Naive B cell (primary cell): ENCODE measurements at regions not wholly inside any gene's neighbourhood (a gene's known extent, or its start where the extent isn't known, plus 50 kb on each side); places are given as distances from the start of the nearest gene placed in this dataset.

Experiments
- ATAC-seq, 2 donors: fragments of 150-1000 bp; cut with Tn5 transposase; 2 replicates each; pipeline ENCODE4 v1.10.0; 2021; ENCODE audit warnings: low read depth in 2 of 2, mild to moderate bottlenecking in 2 of 2, moderate library complexity in 2 of 2
- DNase-seq: peaks from one replicate; pipeline ENCODE4 v3.0.0; 2022
- H3K27ac Mint-ChIP-seq, 6 donors: one replicate each; pipeline ENCODE4 v1.8.0; 2020 to 2022; ENCODE audit warnings: mild to moderate bottlenecking in 6 of 6, mixed read lengths in 6 of 6, moderate library complexity in 5 of 6, inconsistent platforms in 2 of 6
- H3K27me3 Mint-ChIP-seq, 3 donors: one replicate each; pipeline ENCODE4 v1.8.0; 2021 to 2022; ENCODE audit warnings: mixed read lengths in 3 of 3, mild to moderate bottlenecking in 1 of 3
- H3K36me3 Mint-ChIP-seq, 2 donors: one replicate each; pipeline ENCODE4 v1.8.0; 2020 to 2022; ENCODE audit warnings: mixed read lengths in 2 of 2, inconsistent platforms in 1 of 2, mild to moderate bottlenecking in 1 of 2
- H3K4me1 Mint-ChIP-seq, 3 donors: one replicate each; pipeline ENCODE4 v1.8.0; 2020 to 2022; ENCODE audit warnings: mixed read lengths in 3 of 3, inconsistent platforms in 1 of 3, mild to moderate bottlenecking in 1 of 3, moderate library complexity in 1 of 3
- H3K4me3 Mint-ChIP-seq, 8 donors: one replicate each; pipeline ENCODE4 v1.8.0; 2020 to 2022; ENCODE audit warnings: mild to moderate bottlenecking in 8 of 8, mixed read lengths in 8 of 8, moderate library complexity in 8 of 8, inconsistent platforms in 2 of 8
- H3K9me3 Mint-ChIP-seq, 7 donors: one replicate each; pipeline ENCODE4 v1.8.0; 2020 to 2022; ENCODE audit warnings: mixed read lengths in 7 of 7, mild to moderate bottlenecking in 5 of 7, inconsistent platforms in 2 of 7, moderate library complexity in 1 of 7

GRCh38 chr22:48700180-48700565 is 1127.5 kb downstream of the BRD1 start:
- no peak overlapping the region for H3K27ac Mint-ChIP-seq
- H3K4me3 Mint-ChIP-seq: no peak overlapping the region
- H3K9me3 Mint-ChIP-seq: no peaks in the 10 kb centered on the region
- H3K27me3 Mint-ChIP-seq: no peaks in the 10 kb centered on the region
- no peak for ATAC-seq
- no peaks in the 10 kb centered on the region for H3K4me1 Mint-ChIP-seq
- no peak for DNase-seq
- H3K36me3 Mint-ChIP-seq: no peaks in the 10 kb centered on the region

- H3K4me1 Mint-ChIP-seq: no peaks in the 10 kb centered on the region
- no peak overlapping the region for H3K27ac Mint-ChIP-seq
- no peak for DNase-seq
- no peak for ATAC-seq
- H3K9me3 Mint-ChIP-seq: no peaks in the 10 kb centered on the region
- no peaks in the 10 kb centered on the region for H3K36me3 Mint-ChIP-seq
- H3K27me3 Mint-ChIP-seq: no peaks in the 10 kb centered on the region
- H3K4me3 Mint-ChIP-seq: no peak overlapping the region
Measured at GRCh38 chr22:48699511-48699910, 1128.2 kb downstream of the BRD1 start.

- Mint-ChIP-seq H3K27ac (no peak overlapping the region), H3K27me3 (no peaks in the 10 kb centered on the region), H3K4me1 (no peaks in the 10 kb centered on the region), H3K9me3 (no peaks in the 10 kb centered on the region), H3K4me3 (no peak overlapping the region), H3K36me3 (no peaks in the 10 kb centered on the region)
- no peak for ATAC-seq
- DNase-seq: no peak
Measured at GRCh38 chr22:48698618-48699017, 1129.1 kb downstream of the BRD1 start.

GRCh38 chr22:48697694-48698276 is 1129.9 kb downstream of the BRD1 start:
- no peak overlapping the region for H3K27ac Mint-ChIP-seq
- H3K27me3 Mint-ChIP-seq: no peaks in the 10 kb centered on the region
- no peak for DNase-seq
- no peaks in the 10 kb centered on the region for H3K36me3 Mint-ChIP-seq
- no peaks in the 10 kb centered on the region for H3K4me1 Mint-ChIP-seq
- H3K9me3 Mint-ChIP-seq: no peaks in the 10 kb centered on the region
- ATAC-seq: no peak
- no peak overlapping the region for H3K4me3 Mint-ChIP-seq

- H3K4me1 Mint-ChIP-seq: no peaks in the 10 kb centered on the region
- H3K27me3 Mint-ChIP-seq: no peaks in the 10 kb centered on the region
- ATAC-seq: no peak
- no peak overlapping the region for H3K4me3 Mint-ChIP-seq
- H3K27ac Mint-ChIP-seq: no peak overlapping the region
- H3K9me3 Mint-ChIP-seq: no peaks in the 10 kb centered on the region
- DNase-seq: no peak
- H3K36me3 Mint-ChIP-seq: no peaks in the 10 kb centered on the region
Measured at GRCh38 chr22:48697223-48697622, 1130.5 kb downstream of the BRD1 start.

- no peaks in the 10 kb centered on the region for H3K36me3 Mint-ChIP-seq
- H3K4me3 Mint-ChIP-seq: no peak overlapping the region
- H3K27ac Mint-ChIP-seq: no peak overlapping the region
- ATAC-seq (no peak), DNase-seq (no peak)
- H3K9me3 Mint-ChIP-seq: no peaks in the 10 kb centered on the region
- H3K27me3 Mint-ChIP-seq: no peaks in the 10 kb centered on the region
- no peaks in the 10 kb centered on the region for H3K4me1 Mint-ChIP-seq
Measured at GRCh38 chr22:48696371-48696770, 1131.3 kb downstream of the BRD1 start.

- no peaks in the 10 kb centered on the region for H3K9me3 Mint-ChIP-seq
- no peak for DNase-seq
- H3K36me3 Mint-ChIP-seq: no peaks in the 10 kb centered on the region
- H3K27me3 Mint-ChIP-seq: peaks cover 0 to under 1% (median 0%) of the 10 kb centered on the region in 3 donors
- H3K4me1 Mint-ChIP-seq: no peaks in the 10 kb centered on the region
- ATAC-seq: no peak
- no peak overlapping the region for H3K4me3 Mint-ChIP-seq
- no peak overlapping the region for H3K27ac Mint-ChIP-seq
Measured at GRCh38 chr22:48695731-48696305, 1131.9 kb downstream of the BRD1 start.

- no peaks in the 10 kb centered on the region for H3K4me1 Mint-ChIP-seq
- no peak overlapping the region for H3K4me3 Mint-ChIP-seq
- no peak for ATAC-seq
- peaks cover 0 to 4% (median 0%) of the 10 kb centered on the region in 3 donors for H3K27me3 Mint-ChIP-seq
- H3K27ac Mint-ChIP-seq: no peak overlapping the region
- H3K9me3 Mint-ChIP-seq: no peaks in the 10 kb centered on the region
- no peak for DNase-seq
- no peaks in the 10 kb centered on the region for H3K36me3 Mint-ChIP-seq
Measured at GRCh38 chr22:48695251-48695650, 1132.4 kb downstream of the BRD1 start.

- no peak overlapping the region for H3K27ac Mint-ChIP-seq
- no peak overlapping the region for H3K4me3 Mint-ChIP-seq
- no peaks in the 10 kb centered on the region for H3K4me1 Mint-ChIP-seq
- peaks cover 0 to 4% (median 0%) of the 10 kb centered on the region in 3 donors for H3K27me3 Mint-ChIP-seq
- no peaks in the 10 kb centered on the region for H3K36me3 Mint-ChIP-seq
- ATAC-seq (no peak), DNase-seq (no peak)
- H3K9me3 Mint-ChIP-seq: no peaks in the 10 kb centered on the region
Measured at GRCh38 chr22:48694296-48694883, 1133.3 kb downstream of the BRD1 start.

GRCh38 chr22:48693377-48694135 is 1134.1 kb downstream of the BRD1 start:
- H3K4me1 Mint-ChIP-seq: no peaks in the 10 kb centered on the region
- H3K36me3 Mint-ChIP-seq: no peaks in the 10 kb centered on the region
- peak overlapping the region in 1 of 6 donors; percentile 26 for H3K27ac Mint-ChIP-seq
- ATAC-seq: no peak
- DNase-seq: no peak
- H3K27me3 Mint-ChIP-seq: peaks cover 0 to 4% (median 0%) of the 10 kb centered on the region in 3 donors
- no peaks in the 10 kb centered on the region for H3K9me3 Mint-ChIP-seq
- no peak overlapping the region for H3K4me3 Mint-ChIP-seq

GRCh38 chr22:48692734-48693376 is 1134.8 kb downstream of the BRD1 start:
- no peaks in the 10 kb centered on the region for H3K36me3 Mint-ChIP-seq
- H3K4me3 Mint-ChIP-seq: no peak overlapping the region
- DNase-seq (no peak), ATAC-seq (no peak)
- peaks cover 0 to 4% (median 0%) of the 10 kb centered on the region in 3 donors for H3K27me3 Mint-ChIP-seq
- no peaks in the 10 kb centered on the region for H3K9me3 Mint-ChIP-seq
- no peak overlapping the region for H3K27ac Mint-ChIP-seq
- H3K4me1 Mint-ChIP-seq: no peaks in the 10 kb centered on the region

GRCh38 chr22:48691431-48691851 is 1136.2 kb downstream of the BRD1 start:
- ATAC-seq: no peak
- Mint-ChIP-seq H3K27me3 (peaks cover 0 to 10% (median 0%) of the 10 kb centered on the region in 3 donors), H3K4me3 (no peak overlapping the region), H3K27ac (no peak overlapping the region), H3K9me3 (peaks cover 0 to 8% (median 0%) of the 10 kb centered on the region in 7 donors), H3K4me1 (no peaks in the 10 kb centered on the region), H3K36me3 (peaks cover 3 to 5% of the 10 kb centered on the region in 2 donors)
- no peak for DNase-seq

- Mint-ChIP-seq H3K9me3 (peaks cover 0 to 10% (median 0%) of the 10 kb centered on the region in 7 donors), H3K36me3 (peaks cover 5 to 6% of the 10 kb centered on the region in 2 donors), H3K4me3 (no peak overlapping the region), H3K4me1 (no peaks in the 10 kb centered on the region), H3K27ac (no peak overlapping the region), H3K27me3 (peaks cover 0 to 11% (median 0%) of the 10 kb centered on the region in 3 donors)
- ATAC-seq: no peak
- no peak for DNase-seq
Measured at GRCh38 chr22:48690583-48691317, 1136.9 kb downstream of the BRD1 start.
